Activated CD4-positive, alpha-beta memory T cell treated with anti-CD3 and anti-CD28 coated beads for 36 hours (primary cell): ENCODE measurements at regions not wholly inside any gene's neighbourhood (a gene's known extent, or its start where the extent isn't known, plus 50 kb on each side); places are given as distances from the start of the nearest gene placed in this dataset.

Experiments used
- CTCF ChIA-PET: fragments of 350-600 bp; sonication (Branson Sonifier 250); formaldehyde crosslinking; loops from one replicate; lab custom pipeline; 2021; ENCODE audit warnings: antibody characterized with exemption, inconsistent platforms; lab: Charles Lee
- POLR2A ChIA-PET: fragments of 350-600 bp; sonication (Branson Sonifier 250); formaldehyde crosslinking; loops from one replicate; lab custom pipeline; 2021; ENCODE audit warnings: antibody characterized with exemption; lab: Charles Lee
- DNase-seq: peaks from one replicate; pipeline ENCODE4 v3.0.0-alpha.2; 2020
- H3K27ac Mint-ChIP-seq: one replicate; pipeline ENCODE4 v1.8.0; 2021; ENCODE audit warnings: mixed read lengths
- H3K27me3 Mint-ChIP-seq: one replicate; pipeline ENCODE4 v1.8.0; 2021; ENCODE audit warnings: mixed read lengths
- H3K36me3 Mint-ChIP-seq: one replicate; pipeline ENCODE4 v1.8.0; 2021; ENCODE audit warnings: mixed read lengths
- H3K4me1 Mint-ChIP-seq: one replicate; pipeline ENCODE4 v1.8.0; 2021; ENCODE audit warnings: low read depth, mixed read lengths
- H3K4me3 Mint-ChIP-seq: one replicate; pipeline ENCODE4 v1.8.0; 2021; ENCODE audit warnings: mild to moderate bottlenecking, mixed read lengths
- H3K9me3 Mint-ChIP-seq: one replicate; pipeline ENCODE4 v1.8.0; 2021; ENCODE audit warnings: mixed read lengths
- intact Hi-C: fragments of 100-400 bp; cut with micrococcal nuclease; formaldehyde crosslinking; loops from one replicate; pipeline ENCODE4 v1.15.1; 2023

GRCh38 chr3:55413236-55413635 lies 73.9 kb downstream of the WNT5A start:
- H3K9me3 Mint-ChIP-seq: peaks cover 10% of the 10 kb centered on the region
- H3K36me3 Mint-ChIP-seq: no peaks in the 10 kb centered on the region
- H3K4me1 Mint-ChIP-seq: no peaks in the 10 kb centered on the region
- no peaks in the 10 kb centered on the region for H3K27me3 Mint-ChIP-seq
- intact Hi-C loops: no loop called here
- no peak overlapping the region for H3K27ac Mint-ChIP-seq
- POLR2A ChIA-PET: no interaction called here
- CTCF ChIA-PET: no interaction called here
- no peak for DNase-seq
- H3K4me3 Mint-ChIP-seq: no peak overlapping the region

GRCh38 chr3:55412545-55412944 lies 74.6 kb downstream of the WNT5A start:
- no peak for DNase-seq
- POLR2A ChIA-PET: no interaction called here
- CTCF ChIA-PET: no interaction called here
- Mint-ChIP-seq H3K9me3 (peaks cover 5% of the 10 kb centered on the region), H3K4me3 (no peak overlapping the region), H3K27ac (no peak overlapping the region), H3K36me3 (no peaks in the 10 kb centered on the region), H3K27me3 (no peaks in the 10 kb centered on the region), H3K4me1 (no peaks in the 10 kb centered on the region)
- intact Hi-C loops: no loop called here

- DNase-seq: no peak
- Mint-ChIP-seq H3K4me1 (no peaks in the 10 kb centered on the region), H3K27me3 (no peaks in the 10 kb centered on the region), H3K36me3 (no peaks in the 10 kb centered on the region), H3K9me3 (peaks cover 22% of the 10 kb centered on the region), H3K4me3 (no peak overlapping the region), H3K27ac (no peak overlapping the region)
- intact Hi-C loops: no loop called here
- ChIA-PET POLR2A (no interaction called here), CTCF (no interaction called here)
Observed at GRCh38 chr3:55409806-55410205, 77.3 kb downstream of the WNT5A start.

- ChIA-PET CTCF (no interaction called here), POLR2A (no interaction called here)
- Mint-ChIP-seq H3K4me1 (no peaks in the 10 kb centered on the region), H3K36me3 (no peaks in the 10 kb centered on the region), H3K9me3 (peaks cover 23% of the 10 kb centered on the region), H3K27me3 (no peaks in the 10 kb centered on the region), H3K27ac (no peak overlapping the region), H3K4me3 (no peak overlapping the region)
- intact Hi-C loops: no loop called here
- DNase-seq: no peak
Observed at GRCh38 chr3:55408193-55408826, 78.8 kb downstream of the WNT5A start.

GRCh38 chr3:55407426-55407820 lies 79.7 kb downstream of the WNT5A start:
- no peak overlapping the region for H3K27ac Mint-ChIP-seq
- CTCF ChIA-PET: interaction anchor here (0.6 kb wide), 1 partner anchor 9 kb away, joined by 3 read pairs; no protein-coding TSS in a partner anchor

GRCh38 chr3:55406696-55407425 lies 80.2 kb downstream of the WNT5A start:
- Mint-ChIP-seq H3K4me1 (no peaks in the 10 kb centered on the region), H3K4me3 (no peak overlapping the region), H3K27me3 (no peaks in the 10 kb centered on the region), H3K9me3 (peaks cover 23% of the 10 kb centered on the region), H3K36me3 (no peaks in the 10 kb centered on the region), H3K27ac (no peak overlapping the region)
- ChIA-PET CTCF (no interaction called here), POLR2A (no interaction called here)
- intact Hi-C loops: no loop called here
- DNase-seq: no peak

More at GRCh38 chr3:55407426-55407820, 79.7 kb downstream of the WNT5A start:
- no peaks in the 10 kb centered on the region for H3K27me3 Mint-ChIP-seq
- no peak for DNase-seq
- no peaks in the 10 kb centered on the region for H3K36me3 Mint-ChIP-seq
- POLR2A ChIA-PET: no interaction called here
- H3K4me1 Mint-ChIP-seq: no peaks in the 10 kb centered on the region
- intact Hi-C loops: no loop called here
- no peak overlapping the region for H3K4me3 Mint-ChIP-seq
- H3K9me3 Mint-ChIP-seq: peaks cover 23% of the 10 kb centered on the region

- H3K36me3 Mint-ChIP-seq: no peaks in the 10 kb centered on the region
- H3K27ac Mint-ChIP-seq: no peak overlapping the region
- intact Hi-C loops: no loop called here
- ChIA-PET CTCF (no interaction called here), POLR2A (interaction anchor here (0.8 kb wide), 1 partner anchor 1658 kb away, joined by 3 read pairs; no protein-coding TSS in a partner anchor)
- H3K4me3 Mint-ChIP-seq: no peak overlapping the region
- H3K9me3 Mint-ChIP-seq: peaks cover 20% of the 10 kb centered on the region
- H3K4me1 Mint-ChIP-seq: no peaks in the 10 kb centered on the region
- peak; percentile 16 for DNase-seq
- no peaks in the 10 kb centered on the region for H3K27me3 Mint-ChIP-seq
Observed at GRCh38 chr3:55405436-55405835, 81.7 kb downstream of the WNT5A start.

- H3K36me3 Mint-ChIP-seq: no peaks in the 10 kb centered on the region
- no peaks in the 10 kb centered on the region for H3K4me1 Mint-ChIP-seq
- peaks cover 20% of the 10 kb centered on the region for H3K9me3 Mint-ChIP-seq
- no peak overlapping the region for H3K27ac Mint-ChIP-seq
- no peaks in the 10 kb centered on the region for H3K27me3 Mint-ChIP-seq
- DNase-seq: no peak
- ChIA-PET POLR2A (no interaction called here), CTCF (no interaction called here)
- intact Hi-C loops: no loop called here
- no peak overlapping the region for H3K4me3 Mint-ChIP-seq
Observed at GRCh38 chr3:55402886-55403609, 84.1 kb downstream of the WNT5A start.

- CTCF ChIA-PET: no interaction called here
- H3K27ac Mint-ChIP-seq: no peak overlapping the region
Observed at GRCh38 chr3:55380561-55380960, 106.5 kb downstream of the WNT5A start.

GRCh38 chr3:55376753-55377347 lies 110.3 kb downstream of the WNT5A start:
- Mint-ChIP-seq H3K9me3 (peaks cover 7% of the 10 kb centered on the region), H3K27ac (no peak overlapping the region), H3K4me3 (no peak overlapping the region), H3K27me3 (no peaks in the 10 kb centered on the region), H3K36me3 (no peaks in the 10 kb centered on the region), H3K4me1 (no peaks in the 10 kb centered on the region)
- ChIA-PET POLR2A (no interaction called here), CTCF (no interaction called here)
- no peak for DNase-seq
- intact Hi-C loops: no loop called here

More at GRCh38 chr3:55380561-55380960, 106.5 kb downstream of the WNT5A start:
- Mint-ChIP-seq H3K27me3 (no peaks in the 10 kb centered on the region), H3K36me3 (no peaks in the 10 kb centered on the region), H3K9me3 (no peaks in the 10 kb centered on the region), H3K4me3 (no peak overlapping the region), H3K4me1 (no peaks in the 10 kb centered on the region)
- intact Hi-C loops: no loop called here
- no peak for DNase-seq
- POLR2A ChIA-PET: no interaction called here

- intact Hi-C loops: no loop called here
- no peaks in the 10 kb centered on the region for H3K36me3 Mint-ChIP-seq
- no peak overlapping the region for H3K4me3 Mint-ChIP-seq
- peaks cover 7% of the 10 kb centered on the region for H3K9me3 Mint-ChIP-seq
- H3K4me1 Mint-ChIP-seq: no peaks in the 10 kb centered on the region
- no peaks in the 10 kb centered on the region for H3K27me3 Mint-ChIP-seq
- H3K27ac Mint-ChIP-seq: no peak overlapping the region
- DNase-seq: no peak
- POLR2A ChIA-PET: no interaction called here
- CTCF ChIA-PET: no interaction called here
Observed at GRCh38 chr3:55373423-55373822, 113.7 kb downstream of the WNT5A start.

GRCh38 chr3:55370272-55370671 lies 116.8 kb downstream of the WNT5A start:
- intact Hi-C loops: no loop called here
- H3K27me3 Mint-ChIP-seq: no peaks in the 10 kb centered on the region
- peaks cover 7% of the 10 kb centered on the region for H3K9me3 Mint-ChIP-seq
- H3K4me1 Mint-ChIP-seq: no peaks in the 10 kb centered on the region
- H3K4me3 Mint-ChIP-seq: no peak overlapping the region
- H3K36me3 Mint-ChIP-seq: no peaks in the 10 kb centered on the region
- H3K27ac Mint-ChIP-seq: no peak overlapping the region
- ChIA-PET POLR2A (no interaction called here), CTCF (no interaction called here)
- no peak for DNase-seq
